Endothelial cell of umbilical vein (primary cell): ENCODE measurements at regions not wholly inside any gene's neighbourhood (a gene's known extent, or its start where the extent isn't known, plus 50 kb on each side); places are given as distances from the start of the nearest gene placed in this dataset.
A peak's percentile ranks its signal among the peaks of the same experiment; 100 is the strongest.

Experiments used
- BruUV-seq: library from RNA; stranded (reverse); fragments of 400-500 nt; replicated peaks from 2 replicates; lab custom pipeline; 2021; lab: Mats Ljungman, UMichigan
- CTCF ChIA-PET: fragments of 300-600, 350-600 bp; sonication (Branson Sonifier 250); formaldehyde crosslinking; loops from one replicate; lab custom pipeline; 2021; ENCODE audit warnings: antibody characterized with exemption, inconsistent platforms; lab: Charles Lee
- POLR2A ChIA-PET: fragments of 300-600, 350-600 bp; sonication (Branson Sonifier 250); formaldehyde crosslinking; loops from one replicate; lab custom pipeline; 2021; ENCODE audit warnings: antibody characterized with exemption, inconsistent platforms; lab: Charles Lee
- DNase-seq: peaks from one replicate; pipeline ENCODE4 v3.0.0-alpha.2; 2011; ENCODE audit warnings: low read depth, low spot score
- FAIRE-seq: peaks from 2 replicates; lab custom pipeline; 2011; peaks lifted over from hg19 to GRCh38; lab: Jason Lieb, UNC
- H2AFZ ChIP-seq: 2 replicates; pipeline ENCODE4 v1.6.0; 2012; ENCODE audit warnings: low read depth, low read length, control low read depth, inconsistent platforms
- H3K27ac ChIP-seq: 2 replicates; pipeline ENCODE4 v1.5.1; 2011; ENCODE audit warnings: low read depth, mild to moderate bottlenecking, control low read depth, low read length, moderate library complexity; ENCODE audit not compliant: insufficient read depth
- H3K27me3 ChIP-seq, 2 experiments: 2 replicates each; pipeline versions ENCODE4 v1.6.0 to v1.6.1; 2011; ENCODE audit warnings: low read length in 2 of 2, mixed read lengths in 1 of 2; ENCODE audit not compliant: control insufficient read depth in 2 of 2, insufficient read depth in 2 of 2
- H3K36me3 ChIP-seq, 2 experiments: 2 replicates in 1 of 2; 3 replicates in 1 of 2; pipeline ENCODE4 v1.5.1; 2011; ENCODE audit warnings: low read length in 2 of 2, mild to moderate bottlenecking in 1 of 2, moderate library complexity in 1 of 2; ENCODE audit not compliant: control insufficient read depth in 2 of 2, insufficient read depth in 2 of 2; ENCODE audit errors: extremely low read depth in 1 of 2
- H3K4me1 ChIP-seq: 3 replicates; pipeline ENCODE4 v1.5.1; 2011; ENCODE audit warnings: mild to moderate bottlenecking, low read length; ENCODE audit not compliant: control insufficient read depth, insufficient read depth; ENCODE audit errors: extremely low read depth
- H3K4me2 ChIP-seq: 2 replicates; pipeline ENCODE4 v1.6.1; 2011; ENCODE audit warnings: low read length, control low read depth, mixed read lengths; ENCODE audit not compliant: insufficient read depth
- H3K4me3 ChIP-seq, 3 experiments: fragments of 200-600 bp in 1 of 3; sonication (generic), shearing (Covaris generic) in 1 of 3; replicated peaks in 1 of 3; 2 replicates each; pipeline ENCODE4 v1.5.1; 2011 to 2016; ENCODE audit warnings: control low read depth in 3 of 3, low read length in 3 of 3, mild to moderate bottlenecking in 2 of 3, inconsistent platforms in 1 of 3, low read depth in 1 of 3, moderate library complexity in 1 of 3; ENCODE audit not compliant: insufficient read depth in 1 of 3
- H3K79me2 ChIP-seq: 2 replicates; pipeline ENCODE4 v1.6.0; 2012; ENCODE audit warnings: low read length, inconsistent platforms; ENCODE audit not compliant: control insufficient read depth, insufficient read depth
- H3K9ac ChIP-seq: replicated peaks from 2 replicates; pipeline ENCODE3; 2011; ENCODE audit warnings: low read length, control low read depth; ENCODE audit not compliant: insufficient read depth; ENCODE audit errors: extremely low read depth
- H3K9me1 ChIP-seq: replicated peaks from 3 replicates; pipeline ENCODE4 v1.6.0; 2011; ENCODE audit warnings: mild to moderate bottlenecking, low read length; ENCODE audit not compliant: control insufficient read depth, insufficient read depth; ENCODE audit errors: extremely low read depth
- H3K9me3 ChIP-seq: replicated peaks from 2 replicates; pipeline ENCODE4 v1.5.1; 2012; ENCODE audit warnings: low read length, inconsistent platforms; ENCODE audit not compliant: control insufficient read depth, insufficient read depth
- H4K20me1 ChIP-seq: replicated peaks from 2 replicates; pipeline ENCODE3; 2011; ENCODE audit warnings: mild to moderate bottlenecking, low read length; ENCODE audit not compliant: control insufficient read depth, insufficient read depth; ENCODE audit errors: extremely low read depth
- CTCF ChIP-seq, 2 donors: IDR thresholded peaks; 1 replicate in 1 of 2; 2 replicates in 1 of 2; pipeline ENCODE4 v1.5.1; 2011; ENCODE audit warnings: low read length in 2 of 2, mild to moderate bottlenecking in 2 of 2, moderate library complexity in 2 of 2, control low read depth in 1 of 2, inconsistent platforms in 1 of 2, low read depth in 1 of 2; ENCODE audit not compliant: insufficient read depth in 1 of 2; ENCODE audit errors: extremely low read depth in 1 of 2
- EZH2 ChIP-seq: IDR thresholded peaks from 2 replicates; pipeline ENCODE4 v1.6.1; 2012; ENCODE audit warnings: borderline replicate concordance, low read depth, mild to moderate bottlenecking, moderate library complexity, low read length, inconsistent platforms; ENCODE audit not compliant: severe bottlenecking
- FOS ChIP-seq: IDR thresholded peaks from 2 replicates; pipeline ENCODE4 v1.6.1; 2011; ENCODE audit warnings: mild to moderate bottlenecking, low read length, moderate library complexity, borderline replicate concordance; ENCODE audit not compliant: insufficient read depth
- GATA2 ChIP-seq: IDR thresholded peaks from 2 replicates; pipeline ENCODE4 v1.7.0; 2011; ENCODE audit warnings: low read depth, mild to moderate bottlenecking, moderate library complexity, mixed read lengths, low read length; ENCODE audit not compliant: insufficient read length, insufficient read depth
- JUN ChIP-seq: IDR thresholded peaks from 2 replicates; pipeline ENCODE4 v1.6.1; 2011; ENCODE audit warnings: borderline replicate concordance, low read depth; ENCODE audit not compliant: insufficient read length, insufficient read depth
- MAX ChIP-seq: IDR thresholded peaks from 2 replicates; pipeline ENCODE4 v1.6.1; 2011; ENCODE audit not compliant: insufficient read depth, insufficient read length
- MYC ChIP-seq: IDR thresholded peaks from one replicate; pipeline ENCODE4 v1.6.1; 2011; ENCODE audit warnings: mild to moderate bottlenecking, low read depth, low read length
- POLR2A ChIP-seq: IDR thresholded peaks from 2 replicates; pipeline ENCODE4 v1.6.1; 2012; ENCODE audit warnings: low read depth, mild to moderate bottlenecking, control low read depth, low read length
- POLR2AphosphoS5 ChIP-seq: IDR thresholded peaks from 2 replicates; pipeline ENCODE4 v1.6.1; 2012; ENCODE audit warnings: low read depth, mild to moderate bottlenecking, control low read depth, low read length, moderate library complexity; ENCODE audit not compliant: insufficient read depth
- dilution Hi-C: fragments of 300-500 bp; cut with MboI; formaldehyde crosslinking; loops from one replicate; pipeline ENCODE4 v1.15.0; 2019; ENCODE audit warnings: low sequenced_read_pairs; ENCODE audit not compliant: extremely low pct_ligation_motif_present
- intact Hi-C: fragments of 100-400 bp; cut with micrococcal nuclease; formaldehyde crosslinking; loops from one replicate; pipeline ENCODE4 v1.10.0; 2022

GRCh38 chr1:55815745-55816455, 600.7 kb upstream of the USP24 start:
- ChIA-PET CTCF (interaction anchor here (0.9 to 1.5 kb wide), 2 partner anchors 337 to 769 kb away, joined by 3 read pairs; no protein-coding TSS in a partner anchor), POLR2A (no interaction called here)
- no peak overlapping the region for H3K27ac ChIP-seq
- H3K4me3 ChIP-seq = no peak overlapping the region
- H4K20me1 ChIP-seq = no peaks in the 10 kb centered on the region
- H3K36me3 ChIP-seq = no peaks in the 10 kb centered on the region
- H3K9ac ChIP-seq = no peak overlapping the region
- no peak overlapping the region for H3K4me2 ChIP-seq
- no peaks in the 10 kb centered on the region for H3K9me1 ChIP-seq
- intact Hi-C loops (no loop called here), dilution Hi-C loops (no loop called here)
- H3K79me2 ChIP-seq = no peaks in the 10 kb centered on the region
- FAIRE-seq (no peak), DNase-seq (peak; percentile 26)
- no peaks in the 10 kb centered on the region for H3K9me3 ChIP-seq
- no peak overlapping the region for H2AFZ ChIP-seq
- H3K4me1 ChIP-seq = no peaks in the 10 kb centered on the region
- H3K27me3 ChIP-seq = no peaks in the 10 kb centered on the region
- no peak for TF ChIP-seq EZH2
- no peak for TF ChIP-seq JUN
- TF ChIP-seq POLR2AphosphoS5 = no peak
- TF ChIP-seq MYC = no peak
- no peak for TF ChIP-seq MAX
- TF ChIP-seq POLR2A = no peak
- no peak for TF ChIP-seq CTCF (IDR thresholded peaks at IDR 0.05; ENCODE audit: extremely low read depth in 1 of 2, insufficient read depth in 1 of 2, low read depth in 1 of 2, low read length in 2 of 2)
- TF ChIP-seq GATA2 = no peak
- no peak for TF ChIP-seq FOS
- BruUV-seq = no TSS peak
